Glutamatergic neuron (in vitro differentiated cells): ENCODE measurements at regions not wholly inside any gene's neighbourhood (a gene's known extent, or its start where the extent isn't known, plus 50 kb on each side); places are given as distances from the start of the nearest gene placed in this dataset.

ENCODE experiments used
- DNase-seq: peaks from one replicate; pipeline ENCODE4 v3.0.0; 2022
- H3K27ac Mint-ChIP-seq: one replicate; pipeline ENCODE4 v1.8.0; 2020; ENCODE audit warnings: mild to moderate bottlenecking, mixed read lengths, inconsistent platforms; ENCODE audit not compliant: unreplicated experiment
- H3K27me3 Mint-ChIP-seq: one replicate; pipeline ENCODE4 v1.8.0; 2020; ENCODE audit warnings: mild to moderate bottlenecking, moderate library complexity, mixed read lengths, inconsistent platforms; ENCODE audit not compliant: unreplicated experiment
- H3K36me3 Mint-ChIP-seq: one replicate; pipeline ENCODE4 v1.8.0; 2020; ENCODE audit warnings: mild to moderate bottlenecking, mixed read lengths, inconsistent platforms; ENCODE audit not compliant: unreplicated experiment
- H3K4me1 Mint-ChIP-seq: one replicate; pipeline ENCODE4 v1.8.0; 2020; ENCODE audit warnings: mild to moderate bottlenecking, low read depth, mixed read lengths, inconsistent platforms; ENCODE audit not compliant: unreplicated experiment
- H3K4me3 Mint-ChIP-seq: one replicate; pipeline ENCODE4 v1.8.0; 2020; ENCODE audit warnings: mild to moderate bottlenecking, mixed read lengths, inconsistent platforms; ENCODE audit not compliant: unreplicated experiment
- H3K9me3 Mint-ChIP-seq: one replicate; pipeline ENCODE4 v1.8.0; 2020; ENCODE audit warnings: mild to moderate bottlenecking, moderate library complexity, mixed read lengths, inconsistent platforms; ENCODE audit not compliant: unreplicated experiment
- CTCF ChIP-seq: fragments of 200-600 bp; sonication (generic); IDR thresholded peaks from one replicate; pipeline ENCODE4 v1.5.0; 2021; ENCODE audit not compliant: partially characterized antibody, unreplicated experiment

DNA sequence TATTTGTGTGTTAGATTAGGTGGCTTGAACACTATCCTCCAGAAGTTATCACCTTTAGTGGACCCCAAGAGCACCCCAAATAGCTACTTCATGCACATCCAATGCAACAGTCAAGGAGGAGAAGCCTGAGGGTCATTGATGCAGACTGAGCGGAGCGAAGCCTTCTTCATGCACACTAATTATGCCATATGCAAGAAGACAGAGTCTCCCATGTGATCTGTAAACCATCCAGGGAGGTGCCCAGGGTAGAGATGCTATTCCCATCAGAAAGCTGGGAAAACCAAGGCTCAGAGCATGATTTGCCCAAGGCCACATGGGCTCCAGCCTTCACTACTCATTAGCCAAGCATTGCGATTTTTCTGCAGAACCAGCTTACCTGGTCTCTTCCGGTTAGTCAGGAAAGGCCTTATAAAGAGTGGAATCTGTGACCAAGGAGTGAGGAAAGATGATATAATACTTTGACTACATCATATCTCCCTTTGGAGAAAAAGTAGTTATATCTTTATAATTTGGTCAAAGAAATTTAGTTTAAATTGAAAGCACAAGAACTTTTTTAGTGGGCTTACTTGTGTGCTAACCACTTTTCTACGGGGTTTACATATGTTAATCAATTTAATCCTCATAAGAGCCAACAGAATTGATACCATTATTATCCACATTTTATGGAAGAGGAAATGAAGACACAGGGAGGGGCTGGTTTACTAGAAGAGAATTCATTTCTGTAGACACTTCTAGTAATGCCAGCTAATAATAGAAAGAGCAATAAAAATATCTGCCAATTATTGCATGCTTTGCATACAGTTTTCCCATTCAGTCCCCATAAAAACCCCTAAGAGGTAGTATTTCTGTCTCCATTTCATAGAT is 220.0 kb downstream of the ESM1 start:
- H3K4me3 Mint-ChIP-seq, result no peak overlapping the region
- no peak for DNase-seq
- H3K27ac Mint-ChIP-seq, result no peak overlapping the region
- H3K9me3 Mint-ChIP-seq, result peaks cover 2% of the 10 kb centered on the region
- H3K4me1 Mint-ChIP-seq, result peaks cover 5% of the 10 kb centered on the region
- no peaks in the 10 kb centered on the region for H3K27me3 Mint-ChIP-seq
- no peak for TF ChIP-seq CTCF
- H3K36me3 Mint-ChIP-seq, result no peaks in the 10 kb centered on the region

DNA sequence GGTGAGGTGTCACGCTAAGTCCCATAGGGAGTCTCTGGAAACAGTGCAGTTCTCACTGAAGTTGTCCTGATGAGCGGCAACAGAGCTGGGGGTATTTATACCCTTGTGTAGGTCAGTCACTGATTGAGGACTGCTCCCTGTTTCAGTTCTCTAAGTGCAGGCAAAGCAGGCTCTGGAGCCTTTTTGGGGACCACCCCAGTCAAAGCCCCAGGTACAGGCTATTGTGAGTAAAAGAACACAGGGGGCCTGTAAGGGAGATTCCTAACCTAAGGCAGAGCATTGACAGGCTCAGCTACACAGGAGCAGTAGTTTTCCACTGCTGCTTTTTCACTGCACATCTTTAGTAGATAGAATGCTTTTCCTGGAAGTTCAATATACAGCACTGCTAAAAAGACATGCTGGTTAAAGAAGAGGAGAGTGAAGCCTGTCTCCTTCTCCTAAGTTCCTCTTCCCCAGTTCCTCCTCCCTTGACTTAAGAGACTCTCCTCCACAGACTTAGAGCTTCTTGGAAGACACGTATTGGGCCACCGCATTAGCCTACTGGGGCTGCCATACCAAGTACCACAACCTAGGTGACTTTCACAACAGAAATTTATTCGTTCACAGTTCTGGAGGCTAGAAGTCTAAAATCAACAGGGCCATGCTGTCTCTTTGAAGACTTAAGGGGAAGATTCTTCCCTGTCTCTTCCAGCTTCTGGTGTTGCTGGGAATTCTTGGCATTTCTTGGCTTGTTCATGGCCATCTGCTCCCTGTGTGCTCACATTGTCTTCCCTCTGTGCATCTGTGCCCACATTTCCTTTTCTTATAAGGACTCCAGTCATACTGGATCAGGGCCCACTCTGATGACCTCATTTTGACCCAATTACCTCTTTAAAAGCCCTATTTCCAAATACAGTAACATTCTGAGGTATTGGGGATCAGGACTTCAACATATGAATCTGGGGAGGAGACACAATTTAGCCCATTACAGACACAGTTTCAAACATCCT is 221.0 kb downstream of the ESM1 start:
- Mint-ChIP-seq H3K27me3 (no peaks in the 10 kb centered on the region), H3K27ac (no peak overlapping the region)

DNA sequence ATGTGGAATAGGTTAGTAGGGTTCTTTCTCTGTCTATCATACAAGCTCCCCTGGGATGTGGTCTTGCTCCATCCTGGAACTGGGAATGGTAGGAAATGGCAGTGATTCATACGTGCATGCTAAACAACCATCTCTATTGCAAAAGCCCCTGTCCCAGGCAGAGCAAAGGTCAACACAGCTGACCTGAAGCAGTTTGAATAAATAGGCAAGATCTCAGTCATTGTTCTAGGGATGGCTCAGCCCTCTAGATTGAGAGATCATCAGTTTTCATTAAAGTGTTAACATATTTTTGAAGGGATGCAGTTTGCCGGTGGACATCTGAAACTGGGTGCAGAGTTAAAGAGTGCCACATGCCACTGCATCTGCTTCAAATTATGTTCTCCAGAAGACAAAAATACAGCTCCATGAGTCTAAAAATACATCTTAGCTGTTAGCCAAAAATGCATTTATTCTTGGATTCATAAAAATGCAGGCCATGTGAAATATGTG is 224.1 kb downstream of the ESM1 start:
- H3K27ac Mint-ChIP-seq, result no peak overlapping the region
- H3K4me1 Mint-ChIP-seq, result peaks cover 5% of the 10 kb centered on the region
- no peak for DNase-seq
- no peaks in the 10 kb centered on the region for H3K9me3 Mint-ChIP-seq
- H3K36me3 Mint-ChIP-seq, result no peaks in the 10 kb centered on the region
- no peak overlapping the region for H3K4me3 Mint-ChIP-seq
- no peaks in the 10 kb centered on the region for H3K27me3 Mint-ChIP-seq
- TF ChIP-seq CTCF, result no peak

More for the DNA sequence above, 221.0 kb downstream of the ESM1 start:
- DNase-seq, result no peak
- Mint-ChIP-seq H3K36me3 (no peaks in the 10 kb centered on the region), H3K4me1 (peaks cover 5% of the 10 kb centered on the region), H3K9me3 (peaks cover 2% of the 10 kb centered on the region), H3K4me3 (no peak overlapping the region)
- no peak for TF ChIP-seq CTCF

DNA sequence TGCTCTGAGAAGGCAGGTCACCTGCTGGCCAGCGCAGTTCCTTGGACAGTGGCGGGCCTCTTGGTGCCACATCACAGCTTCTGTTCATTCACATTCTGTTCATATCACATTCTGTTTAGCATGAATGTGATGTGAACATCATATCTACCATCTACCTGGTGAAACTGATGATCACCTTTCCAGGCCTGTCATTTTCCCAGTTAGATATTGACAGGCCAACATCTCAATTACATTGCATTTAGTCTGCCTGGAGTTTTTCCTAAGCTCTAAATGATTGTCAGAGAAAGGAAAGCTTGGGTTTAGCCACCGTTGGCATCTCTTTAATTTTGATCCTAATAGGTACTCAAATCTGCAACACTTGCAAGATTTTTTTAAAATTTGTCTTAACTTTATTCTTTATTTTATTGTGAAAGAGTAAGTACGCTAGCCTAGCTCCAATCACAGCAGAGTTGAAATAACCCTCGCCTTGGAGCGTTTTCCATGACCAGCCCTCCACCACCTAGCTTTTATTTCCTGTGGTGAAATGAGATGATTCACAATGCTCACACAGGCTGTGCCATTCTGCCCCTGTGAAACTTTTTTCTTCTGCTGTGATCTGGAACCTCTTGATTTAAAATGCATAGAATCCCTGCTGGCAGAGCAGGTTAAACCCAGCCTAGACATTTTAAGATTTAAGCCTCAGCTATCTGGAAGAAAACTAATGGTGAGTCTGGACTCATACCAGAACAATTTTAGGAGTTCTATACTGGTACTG is 225.0 kb downstream of the ESM1 start:
- Mint-ChIP-seq H3K4me1 (peaks cover 5% of the 10 kb centered on the region), H3K27ac (no peak overlapping the region), H3K27me3 (no peaks in the 10 kb centered on the region), H3K9me3 (no peaks in the 10 kb centered on the region), H3K36me3 (no peaks in the 10 kb centered on the region), H3K4me3 (no peak overlapping the region)
- no peak for TF ChIP-seq CTCF
- DNase-seq, result no peak
